ENCODE measurements at regions not wholly inside any gene's neighbourhood (a gene's known extent, or its start where the extent isn't known, plus 50 kb on each side); places are given as distances from the start of the nearest gene placed in this dataset.
A peak's percentile ranks its signal among the peaks of the same experiment; 100 is the strongest.
"Not testable (repeated sequence)": the region's sequence is repeated elsewhere in the genome, so short reads cannot be mapped to it uniquely, and the experiment has no call there.

DNA sequence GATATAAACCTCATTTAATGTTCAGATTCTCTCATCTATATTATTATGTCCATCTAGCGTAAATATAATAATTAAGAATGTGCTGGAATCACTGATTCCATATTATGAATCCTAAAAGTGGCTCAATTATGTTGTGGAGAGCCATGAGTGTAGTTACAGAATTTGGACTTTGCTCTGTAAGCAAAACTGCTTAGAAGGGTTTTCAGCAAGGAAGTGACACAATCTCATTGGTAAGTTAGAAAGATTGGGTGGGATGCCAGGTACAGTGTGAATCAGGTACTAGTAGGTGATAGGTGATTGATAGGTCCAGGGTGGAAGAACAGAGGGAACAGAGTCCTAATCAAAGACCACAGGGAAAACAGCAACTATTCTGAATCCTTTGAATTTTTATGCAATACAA is 74.9 kb upstream of the ABLIM1 start:
- DNase-seq = no peak

DNA sequence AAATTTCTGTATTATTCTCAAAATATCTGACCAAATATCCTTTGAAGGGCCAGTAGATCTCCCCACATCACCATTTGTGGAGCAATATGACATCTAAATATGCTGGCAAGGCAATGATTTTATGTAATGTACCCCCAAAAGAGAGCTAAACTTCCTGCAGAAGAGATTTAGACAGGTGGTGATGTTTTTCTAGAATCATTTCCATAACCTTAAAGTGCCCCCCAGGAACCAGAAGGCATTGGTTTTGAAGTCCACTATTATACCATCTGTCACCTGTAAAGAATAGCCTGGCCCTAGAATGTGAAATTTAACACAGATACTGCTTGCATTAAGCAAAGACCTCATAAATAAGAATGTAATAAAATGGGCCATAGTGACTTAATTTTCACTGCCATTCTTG is 77.9 kb upstream of the ABLIM1 start:
- no peak for DNase-seq

DNA sequence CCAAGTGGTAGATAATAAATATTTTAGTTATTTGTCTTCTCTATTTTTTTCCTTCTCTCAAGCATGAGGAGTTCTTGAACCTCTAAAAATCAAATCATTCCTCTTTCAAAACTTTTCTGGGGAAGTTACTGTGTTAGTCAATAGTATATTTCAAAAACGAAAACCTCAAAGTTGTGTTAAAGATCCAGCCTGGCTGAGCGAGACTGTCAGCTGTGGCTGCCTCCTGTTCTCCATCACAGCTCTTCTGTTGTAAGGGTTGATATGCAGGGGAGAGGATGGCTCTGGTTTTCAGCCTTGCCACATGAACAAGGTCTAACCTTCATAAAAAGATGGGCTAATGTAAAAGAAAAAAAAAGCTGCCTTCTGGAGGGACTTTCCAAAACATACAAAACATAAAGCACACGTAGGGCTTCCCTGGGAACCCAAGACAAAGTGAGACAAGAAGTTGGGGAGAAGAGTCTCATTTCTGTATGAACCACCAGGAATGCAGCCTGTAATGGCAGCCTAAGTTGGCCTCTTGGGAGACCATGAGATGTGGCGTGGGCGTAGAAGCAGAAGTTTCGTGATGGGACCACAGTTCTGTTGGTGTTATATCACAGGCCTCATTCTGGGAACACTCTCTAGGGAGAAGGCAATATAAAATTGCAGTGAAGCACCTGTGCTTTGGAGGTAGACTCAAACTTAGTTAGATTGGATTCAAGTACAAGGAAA is 77.9 kb upstream of the FHIP2A start:
- peak; percentile 14 to 57 (median 48) for DNase-seq

DNA sequence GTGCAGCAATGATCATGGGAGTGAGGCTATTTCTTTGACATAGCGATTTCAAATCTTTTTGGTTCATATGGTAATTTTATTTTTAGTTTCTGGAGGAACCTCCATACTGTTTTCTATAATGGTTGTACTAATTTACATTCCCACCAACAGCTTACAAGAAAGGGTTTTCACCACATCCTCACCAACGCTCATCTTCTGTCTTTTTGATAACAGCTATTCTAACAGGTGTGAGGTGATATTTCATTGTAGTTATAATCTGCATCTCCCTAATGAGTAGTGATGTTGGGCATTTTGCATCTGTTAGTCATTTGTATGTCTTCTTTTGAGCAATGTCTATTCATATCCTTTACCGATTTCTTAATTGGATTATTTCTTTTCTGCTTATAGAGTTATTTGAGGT is 75.0 kb upstream of the FHIP2A start:
- DNase-seq = no peak

DNA sequence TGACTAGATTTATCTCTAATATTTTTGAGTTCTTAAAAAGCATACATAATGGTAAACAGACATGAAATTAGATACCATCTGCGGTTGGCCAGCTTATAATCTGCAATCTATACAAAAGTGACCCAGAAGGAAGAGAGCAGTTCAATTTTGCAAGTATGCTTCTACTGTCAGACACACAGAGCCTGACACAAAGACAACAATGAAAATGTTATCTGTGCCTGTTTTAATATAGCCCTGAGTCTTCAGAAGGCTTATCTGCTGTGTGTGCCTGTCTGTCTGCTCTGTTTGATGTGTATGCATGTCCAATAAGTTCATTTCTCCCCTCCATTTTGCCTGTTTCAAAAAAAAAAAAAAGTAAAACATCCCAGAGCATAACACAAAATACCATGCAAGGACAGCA is 73.3 kb upstream of the FHIP2A start:
- no peak for DNase-seq

DNA sequence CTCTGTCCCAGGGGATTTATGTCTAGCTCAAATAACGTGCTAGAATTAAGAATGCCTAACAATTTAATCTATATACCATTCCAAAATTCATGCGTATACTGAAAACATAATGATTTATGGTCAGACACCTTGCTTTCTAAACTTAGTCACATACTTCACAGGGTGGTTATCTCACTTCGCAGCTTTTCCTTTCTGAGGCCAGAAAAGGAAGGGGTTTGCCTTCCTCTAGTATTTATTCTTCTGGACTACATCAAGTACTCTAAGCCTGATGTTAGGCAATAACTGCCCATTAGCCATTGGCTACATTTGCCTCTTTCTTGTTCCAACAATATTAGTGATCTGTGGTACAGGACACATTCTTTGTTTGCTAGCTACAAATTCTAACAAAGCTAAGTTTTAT is 72.6 kb upstream of the FHIP2A start:
- DNase-seq = no peak

DNA sequence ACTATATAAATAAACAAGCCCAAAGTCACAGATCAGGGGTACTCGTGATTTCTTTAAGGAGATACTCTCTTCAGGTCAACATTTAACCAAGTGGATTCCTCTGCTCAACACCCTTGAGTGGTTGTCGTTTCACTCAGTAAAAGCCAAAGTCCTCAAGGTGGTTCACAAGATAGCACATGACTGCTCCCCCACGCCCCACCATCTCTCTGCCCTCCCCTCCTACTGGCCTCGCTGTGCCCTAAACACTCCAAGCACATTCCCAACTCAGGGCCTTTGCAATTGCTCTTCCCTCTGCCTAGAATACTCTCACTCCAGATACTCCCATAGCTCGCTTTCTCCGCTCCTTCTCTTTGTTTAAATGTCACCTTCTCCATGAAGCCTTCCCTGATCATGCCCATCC is 72.1 kb upstream of the FHIP2A start:
- DNase-seq = no peak

DNA sequence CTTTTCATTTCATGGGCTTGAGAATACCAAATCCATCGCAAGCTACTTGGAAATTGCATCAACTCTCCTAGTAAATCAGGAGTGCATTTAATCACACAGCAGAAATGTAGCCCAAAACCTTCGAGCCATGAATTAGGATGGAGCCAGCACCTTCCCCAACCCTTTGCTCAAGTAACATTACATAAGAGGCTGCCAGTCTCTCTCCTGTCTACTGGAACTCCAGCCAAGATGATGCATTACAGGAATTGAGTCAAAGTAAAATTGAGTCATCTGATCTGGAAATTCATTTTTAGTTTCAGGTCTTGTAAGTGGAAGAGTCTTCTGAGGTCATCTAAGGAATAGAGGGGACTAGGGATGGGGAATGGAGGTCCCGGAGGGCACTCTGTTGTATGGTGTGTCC is 69.7 kb upstream of the FHIP2A start:
- no peak for DNase-seq

DNA sequence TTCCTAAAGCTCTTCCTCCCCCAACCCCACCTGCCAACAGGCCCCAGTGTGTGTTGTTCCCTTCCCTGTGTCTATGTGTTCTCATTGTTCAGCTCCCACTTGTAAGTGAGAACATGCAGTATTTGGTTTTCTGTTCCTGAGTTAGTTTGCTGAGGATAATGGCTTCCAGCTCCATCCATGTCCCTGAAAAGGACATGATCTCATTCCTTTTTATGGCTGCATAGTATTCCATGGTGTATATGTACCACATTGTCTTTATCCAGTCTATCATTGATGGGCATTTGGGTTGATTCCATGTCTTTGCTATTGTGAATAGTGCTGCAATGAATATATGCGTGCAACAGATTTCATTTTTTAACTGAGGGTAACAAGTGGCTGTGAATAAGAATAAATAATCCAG is 69.0 kb upstream of the FHIP2A start:
- DNase-seq = not testable (repeated sequence)

DNA sequence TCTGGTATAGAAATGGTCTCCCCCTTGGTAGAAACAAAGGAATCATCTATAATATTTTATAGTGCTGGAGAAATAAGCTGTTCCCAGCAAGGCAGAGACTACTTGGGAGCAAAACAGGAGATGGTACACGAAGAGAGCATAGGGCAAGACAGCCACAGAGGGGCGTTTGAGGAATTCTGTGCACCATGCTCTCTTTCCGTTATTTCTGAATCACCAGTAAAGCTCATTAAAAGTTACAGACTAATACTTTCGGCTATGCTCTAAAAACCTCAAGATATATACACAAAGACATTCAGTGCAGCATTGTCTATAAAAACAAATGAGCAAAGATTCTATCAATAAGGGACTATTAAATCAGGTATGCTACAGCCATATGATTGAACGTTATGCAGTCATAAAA is 68.5 kb upstream of the FHIP2A start:
- DNase-seq = no peak

DNA sequence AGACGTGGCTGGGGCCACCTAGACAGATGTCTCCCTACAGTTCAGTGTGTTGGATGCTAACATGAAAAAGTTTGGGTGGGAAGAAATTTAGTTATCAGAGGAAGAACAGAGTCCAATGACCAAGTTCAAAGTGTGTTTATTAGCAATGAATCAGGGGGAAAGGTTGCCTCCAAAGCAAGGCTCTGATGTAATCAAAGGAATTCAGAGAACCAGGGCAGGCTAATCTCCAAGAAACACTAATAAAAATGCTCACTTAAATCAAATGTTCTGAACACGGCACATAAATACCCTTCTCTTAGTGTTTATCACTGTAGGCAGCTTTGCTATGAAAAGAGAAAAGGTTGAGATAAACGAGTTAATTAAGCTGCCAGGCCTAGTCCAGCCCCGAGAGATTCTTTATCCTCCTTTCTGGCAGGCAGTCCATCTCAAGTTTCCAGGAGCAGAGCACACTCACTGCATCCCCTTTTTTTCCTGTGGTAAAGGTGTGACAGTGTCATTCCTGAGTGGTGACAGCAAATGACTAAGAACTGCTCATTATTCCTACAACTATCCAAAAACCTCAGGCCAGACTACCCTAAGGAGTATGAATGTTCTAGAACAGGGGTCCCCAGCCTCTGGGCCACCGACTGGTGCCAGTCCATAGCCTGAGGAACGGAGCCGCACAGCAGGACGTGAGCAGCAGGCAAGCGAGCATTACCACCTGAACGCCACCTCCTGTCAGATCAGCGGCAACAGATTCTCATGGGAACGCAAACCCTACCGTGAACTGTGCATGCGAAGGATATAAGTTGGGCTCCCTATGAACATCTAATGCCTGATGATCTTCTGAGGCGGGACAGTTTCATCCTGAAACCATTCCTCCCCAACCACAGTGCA is 66.9 kb upstream of the FHIP2A start:
- DNase-seq = no peak

DNA sequence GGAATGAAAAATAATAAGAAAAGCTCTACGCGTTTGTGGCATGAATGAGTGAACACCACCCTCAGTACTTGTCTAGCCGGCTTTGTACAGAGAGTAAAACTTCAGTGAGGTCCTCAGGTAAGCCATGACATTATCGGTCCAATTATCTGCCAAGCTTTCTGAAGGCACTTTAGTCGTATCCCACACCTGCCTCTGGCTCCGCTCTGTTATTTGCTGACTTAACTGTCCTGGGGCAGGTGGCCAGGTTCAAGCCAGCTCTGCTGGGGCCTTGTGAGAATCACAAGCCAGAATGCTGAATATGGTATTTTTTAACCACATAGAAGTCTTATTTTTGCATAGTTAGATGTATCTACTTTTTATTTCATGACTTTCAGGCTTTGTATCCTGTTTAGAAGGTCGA is 66.0 kb upstream of the FHIP2A start:
- no peak for DNase-seq

DNA sequence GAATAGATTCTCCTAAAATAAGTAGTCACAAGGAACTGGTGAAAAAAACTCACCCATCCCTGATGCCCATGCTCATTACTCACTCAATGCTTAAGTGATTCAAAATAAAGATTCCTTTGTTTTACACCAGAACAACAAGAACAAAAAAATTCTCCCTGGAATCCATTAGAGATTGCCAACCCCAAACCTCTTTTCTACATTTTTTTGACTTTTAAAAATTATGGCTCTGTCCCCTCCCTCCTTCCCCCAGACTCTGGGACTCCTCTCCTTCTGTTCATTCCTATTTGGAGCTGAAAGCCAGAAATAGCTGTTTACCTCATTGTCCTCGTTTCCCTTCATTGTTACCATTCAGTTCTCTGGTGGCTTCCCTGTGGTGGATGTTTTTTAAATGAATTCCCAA is 63.2 kb upstream of the FHIP2A start:
- no peak for DNase-seq

DNA sequence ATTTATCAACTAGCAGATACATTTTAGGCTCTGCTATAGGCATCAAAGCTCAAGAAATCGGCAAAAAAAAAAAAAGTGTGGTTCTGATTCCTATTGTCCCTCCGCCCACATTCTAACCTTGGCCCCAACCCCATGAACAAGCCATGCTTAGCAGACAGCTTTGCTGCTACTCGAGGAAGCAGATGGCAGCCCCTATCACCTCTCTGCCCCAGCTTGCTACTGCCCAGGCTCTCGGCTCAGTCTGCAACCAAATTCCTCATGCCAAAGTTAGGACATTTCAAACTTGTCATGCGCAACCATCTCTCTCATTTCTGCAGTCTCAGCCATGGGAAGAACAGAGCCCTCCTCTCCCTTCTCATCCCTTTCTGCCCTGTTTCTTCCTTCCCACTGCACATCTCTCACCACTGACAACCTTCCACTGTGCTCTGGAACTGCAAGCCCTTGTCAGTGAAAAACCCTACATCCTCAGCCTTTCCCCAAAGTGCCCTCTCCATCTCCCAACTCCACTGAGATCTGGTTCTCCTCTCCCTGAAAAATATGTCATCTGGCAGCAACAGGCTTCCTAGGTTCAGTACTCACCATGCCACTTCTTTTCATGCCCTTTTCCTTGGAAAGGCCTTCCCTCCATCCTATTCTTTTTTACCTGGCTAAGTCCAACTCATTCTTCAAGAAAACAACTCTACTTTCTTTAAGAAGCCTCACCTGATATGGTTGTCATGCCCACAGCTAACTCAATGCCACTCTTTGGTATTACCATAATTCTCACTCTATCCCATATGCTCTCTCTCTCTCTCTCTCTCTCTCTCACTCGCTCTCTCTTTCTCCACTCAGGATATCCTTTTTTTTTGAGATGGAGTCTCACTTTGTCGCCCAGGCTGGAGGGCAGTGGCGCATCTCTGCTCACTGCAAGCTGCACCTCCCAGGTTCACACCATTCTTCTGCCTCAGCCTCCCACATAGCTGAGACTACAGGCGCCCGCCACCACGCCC is 60.1 kb upstream of the FHIP2A start:
- DNase-seq = no peak

DNA sequence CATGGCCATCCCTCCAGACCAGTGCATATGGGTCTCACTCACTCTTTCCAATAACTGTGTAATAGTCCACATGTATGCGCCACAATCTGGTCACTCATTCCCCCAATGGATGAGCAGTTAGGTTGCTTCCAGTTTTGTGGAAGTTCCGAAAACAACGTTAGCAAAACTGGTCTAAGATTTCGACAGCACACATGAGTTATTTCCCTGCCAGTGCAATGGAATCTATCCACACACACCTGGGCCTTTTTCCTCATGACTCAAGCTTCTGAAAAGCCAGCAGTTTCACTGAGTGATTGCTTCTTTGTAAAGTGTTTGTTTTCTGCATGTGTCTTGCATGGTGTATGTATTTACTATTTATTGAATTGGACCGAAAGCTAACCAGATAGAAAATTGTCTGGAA is 58.8 kb upstream of the FHIP2A start:
- DNase-seq = no peak

DNA sequence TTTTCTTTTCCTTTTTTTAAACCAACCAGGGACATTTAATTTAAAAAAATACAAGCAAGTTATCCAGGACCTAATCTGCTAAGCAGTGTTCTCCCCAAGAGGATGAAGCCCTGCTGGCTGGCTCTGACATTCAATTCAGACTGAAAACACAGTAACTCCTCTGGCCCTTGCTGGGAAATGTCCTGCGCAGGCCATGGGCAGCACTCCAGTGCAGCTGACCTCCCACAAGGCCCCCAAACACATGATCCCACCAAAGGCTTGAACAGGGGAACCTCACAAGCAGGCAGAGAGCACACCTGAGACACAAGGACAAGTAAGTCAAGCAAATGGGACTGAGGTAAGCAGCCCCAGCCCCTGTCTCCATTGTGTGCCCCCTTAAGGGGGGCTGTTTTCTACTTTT is 56.9 kb upstream of the FHIP2A start:
- no peak for DNase-seq

DNA sequence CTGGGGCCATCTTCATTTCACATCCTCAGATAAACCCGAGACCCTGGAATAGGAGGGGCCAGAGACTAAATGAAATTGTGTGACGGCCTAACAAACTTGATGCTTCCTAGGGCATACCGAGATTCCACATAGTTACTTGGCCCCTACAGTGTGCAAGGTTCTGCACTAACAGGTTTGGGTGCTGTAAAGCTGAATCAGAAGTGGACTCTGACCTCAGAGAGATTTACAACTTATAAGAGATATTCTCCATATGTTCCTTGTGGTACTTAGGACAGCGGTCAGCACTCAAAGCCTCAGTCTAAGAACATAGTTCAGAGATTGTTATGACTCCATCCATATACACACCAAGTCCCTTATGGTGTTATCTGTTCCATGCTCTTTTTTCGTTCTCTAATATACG is 55.1 kb upstream of the FHIP2A start:
- no peak for DNase-seq

DNA sequence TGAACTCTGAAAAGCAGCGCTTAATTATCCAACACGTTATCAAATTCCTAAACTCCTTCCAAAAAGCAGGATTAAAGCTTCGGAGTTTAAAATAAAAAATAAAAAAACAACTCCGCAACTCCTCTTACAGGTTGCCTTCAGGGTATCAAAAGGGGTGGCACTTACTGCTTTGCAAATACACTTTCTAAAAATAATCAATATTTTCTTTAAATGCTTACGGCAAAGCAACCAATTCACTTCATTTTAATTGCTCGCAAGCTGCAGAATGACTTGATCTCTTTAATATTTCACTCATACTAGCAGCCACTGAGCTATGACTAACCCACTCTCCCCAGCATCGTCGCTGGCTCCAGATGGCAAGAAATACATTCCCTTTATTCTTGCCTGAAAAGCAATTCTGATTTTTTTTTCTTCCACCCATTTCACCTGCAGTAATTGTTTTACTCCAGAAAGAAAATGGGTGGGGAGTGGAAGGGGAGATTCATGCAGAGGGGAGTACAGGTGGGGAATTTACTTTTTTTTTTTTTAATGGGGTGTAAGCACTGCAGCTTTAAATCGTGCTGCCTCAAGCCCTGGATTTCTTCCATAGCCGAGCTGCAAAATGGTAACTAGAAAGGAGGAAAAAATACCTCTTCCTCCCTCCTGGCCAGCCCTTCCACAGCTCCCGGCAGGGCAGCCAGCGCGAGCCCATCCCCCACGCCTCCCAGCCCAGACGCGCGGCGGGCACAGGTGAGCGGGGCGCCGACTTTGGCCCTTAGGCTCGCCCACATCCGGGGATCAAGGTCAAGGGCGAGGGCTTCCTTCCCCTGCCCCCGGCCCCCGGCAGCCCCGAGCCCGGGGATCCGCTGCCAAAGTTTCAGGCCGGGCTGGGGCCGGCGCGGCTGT is 54.2 kb upstream of the FHIP2A start:
- DNase-seq = peak in 2 of 4 experiments; percentile 5 to 6

DNA sequence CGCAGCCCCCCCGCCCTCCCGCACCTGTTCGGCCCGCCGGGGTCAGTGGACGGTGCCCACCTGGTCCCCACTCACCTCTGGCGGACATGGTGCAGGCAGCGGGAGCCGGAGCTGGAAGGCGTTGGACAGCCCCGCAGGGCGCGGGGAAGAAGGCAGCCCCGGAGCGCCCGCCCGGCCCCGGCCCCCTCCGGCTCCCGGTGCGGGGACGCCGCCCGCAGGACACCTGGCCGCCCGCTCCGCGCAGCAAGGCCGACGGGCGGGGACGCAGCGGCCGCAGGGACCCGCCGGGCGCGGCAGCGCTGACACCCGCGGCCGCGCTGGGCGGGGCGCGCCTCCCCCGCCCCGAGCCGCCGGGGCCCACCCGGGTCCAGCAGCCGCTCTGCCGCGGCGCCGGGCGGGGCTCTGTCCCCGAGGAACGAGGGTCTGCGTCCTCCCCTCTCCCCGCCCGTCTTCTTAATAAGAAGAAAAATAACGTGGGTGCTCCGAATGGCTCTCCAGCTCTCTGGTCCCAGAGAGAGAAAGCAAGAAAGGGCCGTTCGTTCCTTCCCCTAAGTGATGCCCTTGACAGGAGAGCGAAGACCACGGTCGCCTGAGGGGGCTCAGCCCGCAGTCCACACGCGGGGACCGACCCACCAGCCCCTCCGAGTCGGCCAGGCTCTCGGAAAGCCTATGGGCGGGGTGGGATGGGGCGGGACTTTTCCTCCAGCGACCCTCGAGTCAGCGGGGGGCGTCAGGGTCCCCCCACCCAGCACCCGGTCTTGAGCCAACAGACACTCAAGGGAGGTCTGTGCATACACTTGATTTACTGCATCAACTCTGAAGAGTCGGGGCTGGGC is 53.4 kb upstream of the FHIP2A start:
- peak in 3 of 4 experiments; percentile 6 to 24 (median 16) for DNase-seq

DNA sequence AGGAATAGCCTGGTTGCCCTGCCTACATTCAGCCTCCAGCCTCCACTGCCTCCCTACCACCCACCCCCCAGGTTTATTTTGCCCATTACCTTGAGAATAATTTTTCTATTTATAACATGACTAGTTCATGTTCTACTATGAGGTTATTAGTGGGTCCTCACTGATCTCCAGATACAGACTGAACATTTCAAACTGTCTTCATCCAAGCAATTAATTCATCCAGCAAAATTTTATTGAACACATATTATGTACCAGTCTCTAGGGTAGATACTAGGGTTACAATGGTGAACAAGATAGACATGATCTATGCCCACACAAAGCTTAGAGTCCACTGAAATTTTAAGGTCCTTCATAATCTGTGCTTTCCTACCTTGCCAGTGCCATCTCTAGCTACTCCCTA is 51.6 kb upstream of the FHIP2A start:
- no peak for DNase-seq

DNA sequence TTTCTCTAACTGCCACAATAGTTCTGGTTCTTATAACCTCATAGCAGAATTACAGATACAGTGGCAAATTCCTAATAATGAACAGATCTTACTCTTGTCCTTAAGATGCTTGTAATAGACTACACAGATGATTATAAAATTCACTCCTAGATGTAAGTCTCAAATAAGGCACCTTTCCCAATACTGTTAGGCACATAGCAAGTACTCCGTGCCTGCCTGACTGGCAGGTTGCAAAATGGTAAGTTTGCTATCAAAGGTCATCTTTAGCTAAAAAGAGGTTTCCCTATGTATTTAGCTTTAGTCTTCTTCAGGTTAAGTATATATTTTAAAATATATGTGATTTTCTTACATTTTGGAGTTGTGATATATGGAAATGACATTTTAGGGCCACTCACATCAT is 50.4 kb upstream of the FHIP2A start:
- DNase-seq = no peak
